Ovary (tissue), 7 donors: ENCODE measurements at regions not wholly inside any gene's neighbourhood (a gene's known extent, or its start where the extent isn't known, plus 50 kb on each side); places are given as distances from the start of the nearest gene placed in this dataset.

ENCODE experiments used
- DNase-seq, 5 donors: peaks; one replicate each; pipeline ENCODE4 v3.0.0-alpha.2; 2019 to 2020
- H3K27ac ChIP-seq, 2 donors: fragments of 200-600 bp; one replicate each; pipeline versions ENCODE4 v1.5.1 to v1.8.0; 2019 to 2022
- H3K27me3 ChIP-seq: fragments of 200-600 bp; one replicate; pipeline ENCODE4 v1.8.0; 2022
- H3K36me3 ChIP-seq: fragments of 200-600 bp; sonication (generic); one replicate; pipeline ENCODE4 v1.5.1; 2019
- H3K4me1 ChIP-seq: one replicate; pipeline ENCODE4 v1.8.1; 2013; ENCODE audit warnings: mild to moderate bottlenecking, moderate library complexity; ENCODE audit not compliant: insufficient read depth
- H3K4me3 ChIP-seq: fragments of 200-600 bp; sonication (generic); one replicate; pipeline ENCODE4 v1.5.1; 2017
- H3K9me3 ChIP-seq, 2 donors: fragments of 200-600 bp in 1 of 2; sonication (generic) in 1 of 2; one replicate each; pipeline versions ENCODE4 v1.5.1 to v1.8.1; 2013 to 2019; ENCODE audit warnings: mild to moderate bottlenecking in 1 of 2, moderate library complexity in 1 of 2
- CTCF ChIP-seq, 3 donors: fragments of 450-650 bp in 2 of 3; fragments of 200-600 bp in 1 of 3; IDR thresholded peaks; one replicate each; pipeline versions ENCODE4 v1.5.1 to v1.8.0; 2016 to 2022; ENCODE audit warnings: antibody characterized with exemption in 3 of 3, mild to moderate bottlenecking in 1 of 3
- EP300 ChIP-seq: sonication (generic); formaldehyde crosslinking; IDR thresholded peaks from one replicate; pipeline ENCODE4 v1.6.1; 2017; ENCODE audit warnings: antibody characterized with exemption
- POLR2A ChIP-seq: fragments of 450-650 bp; IDR thresholded peaks from one replicate; pipeline ENCODE4 v1.6.1; 2017; ENCODE audit warnings: antibody characterized with exemption, mild to moderate bottlenecking, moderate library complexity
- WGBS, 3 donors: extraction: QIAGEN DNeasy Blood & Tissue Kit in 1 of 3; methylation state at CpG; one replicate each; pipeline versions ENCODE4 v1.1.5 to v1.1.7; 2013 to 2017; 5-methylcytosine and 5-hydroxymethylcytosine counted together
- intact Hi-C, 4 donors: fragments of 100-400 bp; cut with DNase I; formaldehyde crosslinking; loops; one replicate each; pipeline versions ENCODE4 v1.11.0 to v1.15.1; 2022 to 2023
- donor health status: DM: no; HTN: no; CAD: no; lungs with moderate emphysema.
- donor health status: DM: no; HTN: no; CAD: no.
- donor health status: Bipolar disorder and iron deficiency.
- donor health status: DM: no; HTN: no; CAD: no.
- donor health status: DM: yes; HTN: yes; CAD: no.

- no peak overlapping the region for H3K27ac ChIP-seq
- WGBS, 3 donors: 81 to 84% (median 82%) methylated on average over 3 of the region's 3 CpGs
- H3K9me3 ChIP-seq: no peaks in the 10 kb centered on the region
- H3K27me3 ChIP-seq: no peaks in the 10 kb centered on the region
- TF ChIP-seq EP300 (no peak), CTCF (IDR thresholded peaks at IDR 0.05) (no peak), POLR2A (no peak)
- H3K36me3 ChIP-seq: no peaks in the 10 kb centered on the region
- DNase-seq: no peak
- H3K4me1 ChIP-seq: no peaks in the 10 kb centered on the region
- no peak overlapping the region for H3K4me3 ChIP-seq
- intact Hi-C loops: no loop called here
Measured at GRCh38 chr14:65186951-65187350, 84.6 kb upstream of the MAX start.

GRCh38 chr14:65187421-65188049 is 85.2 kb upstream of the MAX start:
- Histone ChIP-seq H3K36me3 (no peaks in the 10 kb centered on the region), H3K4me1 (no peaks in the 10 kb centered on the region), H3K27ac (no peak overlapping the region), H3K27me3 (no peaks in the 10 kb centered on the region), H3K9me3 (no peaks in the 10 kb centered on the region), H3K4me3 (no peak overlapping the region)
- intact Hi-C loops: no loop called here
- no peak for TF ChIP-seq CTCF (IDR thresholded peaks at IDR 0.05)
- TF ChIP-seq POLR2A: no peak
- no peak for TF ChIP-seq EP300
- no peak for DNase-seq
- 72 to 74% (median 74%) methylated on average over 8 of the region's 8 CpGs for WGBS, 3 donors

- Histone ChIP-seq H3K9me3 (no peaks in the 10 kb centered on the region), H3K4me3 (no peak overlapping the region), H3K27me3 (no peaks in the 10 kb centered on the region), H3K36me3 (no peaks in the 10 kb centered on the region), H3K4me1 (no peaks in the 10 kb centered on the region), H3K27ac (no peak overlapping the region)
- DNase-seq: no peak
- no peak for TF ChIP-seq POLR2A
- TF ChIP-seq CTCF (IDR thresholded peaks at IDR 0.05): no peak
- no peak for TF ChIP-seq EP300
- intact Hi-C loops: no loop called here
- 53 to 62% (median 61%) methylated on average over 4 of the region's 4 CpGs for WGBS, 3 donors
Measured at GRCh38 chr14:65190312-65190711, 88.0 kb upstream of the MAX start.

- no peak overlapping the region for H3K27ac ChIP-seq
- WGBS, 3 donors: 77 to 83% (median 79%) methylated on average over 5 of the region's 5 CpGs
- H3K9me3 ChIP-seq: no peaks in the 10 kb centered on the region
- no peaks in the 10 kb centered on the region for H3K36me3 ChIP-seq
- intact Hi-C loops: no loop called here
- no peak for DNase-seq
- TF ChIP-seq POLR2A (no peak), CTCF (IDR thresholded peaks at IDR 0.05) (no peak), EP300 (no peak)
- H3K4me3 ChIP-seq: no peak overlapping the region
- no peaks in the 10 kb centered on the region for H3K4me1 ChIP-seq
- H3K27me3 ChIP-seq: no peaks in the 10 kb centered on the region
Measured at GRCh38 chr14:65191716-65192115, 89.4 kb upstream of the MAX start.
